ENCODE measurements at regions not wholly inside any gene's neighbourhood (a gene's known extent, or its start where the extent isn't known, plus 50 kb on each side); places are given as distances from the start of the nearest gene placed in this dataset.

GRCh38 chr5:105563842-105564241 is 2001.3 kb upstream of the NUDT12 start:
- no peak overlapping the region for H3K4me3 ChIP-seq (ENCODE audit: low read length)
- TF ChIP-seq, protein P1, sequence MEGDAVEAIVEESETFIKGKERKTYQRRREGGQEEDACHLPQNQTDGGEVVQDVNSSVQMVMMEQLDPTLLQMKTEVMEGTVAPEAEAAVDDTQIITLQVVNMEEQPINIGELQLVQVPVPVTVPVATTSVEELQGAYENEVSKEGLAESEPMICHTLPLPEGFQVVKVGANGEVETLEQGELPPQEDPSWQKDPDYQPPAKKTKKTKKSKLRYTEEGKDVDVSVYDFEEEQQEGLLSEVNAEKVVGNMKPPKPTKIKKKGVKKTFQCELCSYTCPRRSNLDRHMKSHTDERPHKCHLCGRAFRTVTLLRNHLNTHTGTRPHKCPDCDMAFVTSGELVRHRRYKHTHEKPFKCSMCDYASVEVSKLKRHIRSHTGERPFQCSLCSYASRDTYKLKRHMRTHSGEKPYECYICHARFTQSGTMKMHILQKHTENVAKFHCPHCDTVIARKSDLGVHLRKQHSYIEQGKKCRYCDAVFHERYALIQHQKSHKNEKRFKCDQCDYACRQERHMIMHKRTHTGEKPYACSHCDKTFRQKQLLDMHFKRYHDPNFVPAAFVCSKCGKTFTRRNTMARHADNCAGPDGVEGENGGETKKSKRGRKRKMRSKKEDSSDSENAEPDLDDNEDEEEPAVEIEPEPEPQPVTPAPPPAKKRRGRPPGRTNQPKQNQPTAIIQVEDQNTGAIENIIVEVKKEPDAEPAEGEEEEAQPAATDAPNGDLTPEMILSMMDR (conservative IDR thresholded peaks at IDR 0.05; ENCODE audit: low read length) = no peak
- no peak for DNase-seq (ENCODE audit: low read depth)

GRCh38 chr5:105554568-105555169 is 1992.1 kb upstream of the NUDT12 start:
- TF ChIP-seq, protein P1 (conservative IDR thresholded peaks at IDR 0.05; ENCODE audit: low read length) = no peak

GRCh38 chr5:105544300-105544699 is 1981.7 kb upstream of the NUDT12 start:
- no peak for DNase-seq (ENCODE audit: low read depth)
- TF ChIP-seq, protein P1 (conservative IDR thresholded peaks at IDR 0.05; ENCODE audit: low read length) = no peak
- H3K4me3 ChIP-seq (ENCODE audit: low read length) = no peak overlapping the region

More at GRCh38 chr5:105554568-105555169, 1992.1 kb upstream of the NUDT12 start:
- H3K4me3 ChIP-seq (ENCODE audit: low read length) = no peak overlapping the region
- no peak for DNase-seq (ENCODE audit: low read depth)

GRCh38 chr5:105536675-105537074 is 1974.1 kb upstream of the NUDT12 start:
- H3K4me3 ChIP-seq (ENCODE audit: low read length) = no peak overlapping the region
- TF ChIP-seq, protein P1 (conservative IDR thresholded peaks at IDR 0.05; ENCODE audit: low read length) = no peak
- DNase-seq (ENCODE audit: low read depth) = no peak

DNA sequence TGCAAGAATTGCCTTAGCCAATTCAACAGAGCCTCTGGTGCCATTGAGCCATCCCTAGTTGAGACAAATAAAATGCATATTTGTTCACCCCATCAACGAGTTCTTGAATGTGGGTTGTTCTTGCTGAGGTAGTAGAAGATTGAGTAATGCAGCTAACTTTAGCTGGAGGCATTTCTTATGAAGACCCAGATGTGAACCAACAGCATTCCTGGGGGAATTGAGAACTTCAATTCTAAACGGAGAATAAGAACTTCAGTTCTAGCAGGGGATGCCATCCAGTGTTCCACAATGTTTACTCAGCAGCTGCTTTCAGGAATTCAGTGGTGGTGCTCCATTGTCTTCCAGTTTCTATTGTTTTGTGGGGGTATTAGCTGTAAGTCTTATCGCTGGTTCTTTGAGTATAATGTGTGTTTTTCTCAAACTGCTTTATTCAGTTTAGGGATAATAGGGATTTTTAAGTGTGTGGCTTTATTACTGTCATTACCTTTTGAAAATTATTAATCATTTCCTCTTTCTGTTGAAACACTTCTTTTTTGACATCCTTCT is 1968.2 kb upstream of the NUDT12 start:
- TF ChIP-seq, protein P1 (conservative IDR thresholded peaks at IDR 0.05; ENCODE audit: low read length) = no peak
- DNase-seq (ENCODE audit: low read depth) = no peak
- H3K4me3 ChIP-seq (ENCODE audit: low read length) = no peak overlapping the region

DNA sequence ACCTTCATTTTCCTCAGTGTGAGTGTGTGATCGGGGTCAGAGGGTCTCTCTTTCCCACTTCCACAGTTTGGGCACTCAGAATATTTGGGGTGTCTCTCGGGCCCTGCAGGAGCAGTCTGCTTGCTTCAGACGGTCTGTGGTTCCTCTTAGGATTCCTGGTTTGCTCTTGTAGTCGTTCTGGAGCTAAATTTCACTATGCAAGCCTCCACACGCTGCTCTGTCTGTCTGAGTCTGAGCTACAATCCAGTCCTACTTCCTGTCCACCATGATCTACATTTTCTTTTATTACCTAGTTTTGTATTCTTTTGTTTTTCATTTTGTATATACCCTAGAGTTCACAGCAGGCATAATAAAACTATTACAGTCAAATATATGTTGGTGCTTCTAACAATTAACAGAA is 1967.3 kb upstream of the NUDT12 start:
- no peak overlapping the region for H3K4me3 ChIP-seq (ENCODE audit: low read length)
- DNase-seq (ENCODE audit: low read depth) = no peak
- TF ChIP-seq, protein P1 (conservative IDR thresholded peaks at IDR 0.05; ENCODE audit: low read length) = no peak

- DNase-seq (ENCODE audit: low read depth) = no peak
- TF ChIP-seq, protein P1 (conservative IDR thresholded peaks at IDR 0.05; ENCODE audit: low read length) = no peak
- no peak overlapping the region for H3K4me3 ChIP-seq (ENCODE audit: low read length)
Measured at GRCh38 chr5:105508519-105508918, 1945.9 kb upstream of the NUDT12 start.
